K562 (cell line): ENCODE measurements at regions not wholly inside any gene's neighbourhood (a gene's known extent, or its start where the extent isn't known, plus 50 kb on each side); places are given as distances from the start of the nearest gene placed in this dataset.

ENCODE experiments used
- ZNF318 ChIP-seq, 2 experiments: fragments of 450-650 bp; IDR thresholded peaks; 2 replicates each; pipeline ENCODE4 v1.6.1; 2016; ENCODE audit warnings: mild to moderate bottlenecking in 2 of 2, borderline replicate concordance in 1 of 2, low read depth in 1 of 2, moderate library complexity in 1 of 2
- TF ChIP-seq, protein P1 (sequence below): fragments of 250-450 bp; sonication (Bioruptor Pico); IDR thresholded peaks from 2 replicates; pipeline ENCODE4 v1.5.0; 2020; ENCODE audit warnings: mild to moderate bottlenecking

GRCh38 chr2:203623661-203624060, 82.8 kb upstream of the CD28 start (continued):
- no peak for TF ChIP-seq ZNF318 (IDR thresholded peaks at IDR 0.05; ENCODE audit: borderline replicate concordance in 1 of 2, low read depth in 1 of 2)
- TF ChIP-seq, protein P1, sequence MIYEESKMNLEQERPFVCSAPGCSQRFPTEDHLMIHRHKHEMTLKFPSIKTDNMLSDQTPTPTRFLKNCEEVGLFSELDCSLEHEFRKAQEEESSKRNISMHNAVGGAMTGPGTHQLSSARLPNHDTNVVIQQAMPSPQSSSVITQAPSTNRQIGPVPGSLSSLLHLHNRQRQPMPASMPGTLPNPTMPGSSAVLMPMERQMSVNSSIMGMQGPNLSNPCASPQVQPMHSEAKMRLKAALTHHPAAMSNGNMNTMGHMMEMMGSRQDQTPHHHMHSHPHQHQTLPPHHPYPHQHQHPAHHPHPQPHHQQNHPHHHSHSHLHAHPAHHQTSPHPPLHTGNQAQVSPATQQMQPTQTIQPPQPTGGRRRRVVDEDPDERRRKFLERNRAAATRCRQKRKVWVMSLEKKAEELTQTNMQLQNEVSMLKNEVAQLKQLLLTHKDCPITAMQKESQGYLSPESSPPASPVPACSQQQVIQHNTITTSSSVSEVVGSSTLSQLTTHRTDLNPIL (CRISPR knock-in tag), result no peak
